Keratinocyte (primary cell): ENCODE measurements at regions not wholly inside any gene's neighbourhood (a gene's known extent, or its start where the extent isn't known, plus 50 kb on each side); places are given as distances from the start of the nearest gene placed in this dataset.

Experiments
- DNase-seq: peaks from one replicate; pipeline ENCODE4 v3.0.0-alpha.2; 2011; ENCODE audit warnings: low read depth, missing footprints, low spot score
- FAIRE-seq: peaks from 2 replicates; lab custom pipeline; 2011; peaks lifted over from hg19 to GRCh38; lab: Jason Lieb, UNC
- H2AFZ ChIP-seq: 2 replicates; pipeline ENCODE4 v1.6.0; 2012; ENCODE audit warnings: low read length, control low read depth, inconsistent platforms; ENCODE audit not compliant: control insufficient read depth
- H3K27ac ChIP-seq: 2 replicates; pipeline ENCODE4 v1.5.1; 2011; ENCODE audit warnings: low read length; ENCODE audit not compliant: control insufficient read depth, insufficient read depth
- H3K27me3 ChIP-seq: 3 replicates; pipeline ENCODE4 v1.6.0; 2011; ENCODE audit warnings: low read length; ENCODE audit not compliant: control insufficient read depth, insufficient read depth; ENCODE audit errors: extremely low read depth
- H3K36me3 ChIP-seq, 2 experiments: 2 replicates in 1 of 2; 3 replicates in 1 of 2; pipeline ENCODE4 v1.5.1; 2011; ENCODE audit warnings: low read length in 2 of 2, mild to moderate bottlenecking in 1 of 2; ENCODE audit not compliant: control insufficient read depth in 2 of 2, insufficient read depth in 2 of 2; ENCODE audit errors: extremely low read depth in 1 of 2
- H3K4me1 ChIP-seq: 3 replicates; pipeline ENCODE4 v1.5.1; 2011; ENCODE audit warnings: low read length; ENCODE audit not compliant: control insufficient read depth, insufficient read depth; ENCODE audit errors: extremely low read depth
- H3K4me2 ChIP-seq: 3 replicates; pipeline ENCODE4 v1.6.0; 2011; ENCODE audit warnings: low read depth, low read length; ENCODE audit not compliant: control insufficient read depth, insufficient read depth; ENCODE audit errors: extremely low read depth
- H3K4me3 ChIP-seq, 3 experiments: fragments of 200-600 bp in 1 of 3; sonication (generic) in 1 of 3; 2 replicates in 2 of 3; 3 replicates in 1 of 3; pipeline ENCODE4 v1.5.1; 2011 to 2016; ENCODE audit warnings: low read length in 3 of 3, mild to moderate bottlenecking in 3 of 3, control low read depth in 2 of 3, inconsistent platforms in 1 of 3, low read depth in 1 of 3, mixed read lengths in 1 of 3, mixed run types in 1 of 3, moderate library complexity in 1 of 3; ENCODE audit not compliant: control insufficient read depth in 2 of 3, insufficient read depth in 2 of 3; ENCODE audit errors: extremely low read depth in 1 of 3
- H3K79me2 ChIP-seq: 2 replicates; pipeline ENCODE4 v1.6.0; 2012; ENCODE audit warnings: low read length; ENCODE audit not compliant: control insufficient read depth, insufficient read depth
- H3K9ac ChIP-seq: 3 replicates; pipeline ENCODE4 v1.6.0; 2011; ENCODE audit warnings: low read length; ENCODE audit not compliant: control insufficient read depth, insufficient read depth; ENCODE audit errors: extremely low read depth
- H3K9me1 ChIP-seq: 3 replicates; pipeline ENCODE4 v1.6.0; 2011; ENCODE audit warnings: low read length; ENCODE audit not compliant: control insufficient read depth, insufficient read depth; ENCODE audit errors: extremely low read depth
- H3K9me3 ChIP-seq: 2 replicates; pipeline ENCODE4 v1.5.1; 2012; ENCODE audit warnings: low read depth, low read length; ENCODE audit not compliant: control insufficient read depth
- H4K20me1 ChIP-seq: 3 replicates; pipeline ENCODE4 v1.6.0; 2011; ENCODE audit warnings: low read length; ENCODE audit not compliant: control insufficient read depth, insufficient read depth; ENCODE audit errors: extremely low read depth
- EZH2 ChIP-seq: IDR thresholded peaks from one replicate; pipeline ENCODE4 v1.6.1; 2012; ENCODE audit warnings: inconsistent platforms, mild to moderate bottlenecking, low read length, moderate library complexity
- dilution Hi-C: fragments of 300-500 bp; cut with MboI; formaldehyde crosslinking; loops from one replicate; pipeline ENCODE4 v1.7.0; 2020; ENCODE audit warnings: low sequenced_read_pairs; ENCODE audit not compliant: extremely low pct_ligation_motif_present
- TF ChIP-seq, protein P1 (sequence below), 3 experiments: IDR thresholded peaks in 1 of 3; conservative IDR thresholded peaks in 1 of 3; optimal IDR thresholded peaks in 1 of 3; 2 replicates in 2 of 3; 3 replicates in 1 of 3; pipeline versions ENCODE3 to v1.5.1; 2011; ENCODE audit warnings: low read length in 3 of 3, mild to moderate bottlenecking in 3 of 3, moderate library complexity in 2 of 3, control low read depth in 1 of 3, inconsistent platforms in 1 of 3; ENCODE audit not compliant: insufficient read depth in 2 of 3; ENCODE audit errors: extremely low read depth in 1 of 3

DNA sequence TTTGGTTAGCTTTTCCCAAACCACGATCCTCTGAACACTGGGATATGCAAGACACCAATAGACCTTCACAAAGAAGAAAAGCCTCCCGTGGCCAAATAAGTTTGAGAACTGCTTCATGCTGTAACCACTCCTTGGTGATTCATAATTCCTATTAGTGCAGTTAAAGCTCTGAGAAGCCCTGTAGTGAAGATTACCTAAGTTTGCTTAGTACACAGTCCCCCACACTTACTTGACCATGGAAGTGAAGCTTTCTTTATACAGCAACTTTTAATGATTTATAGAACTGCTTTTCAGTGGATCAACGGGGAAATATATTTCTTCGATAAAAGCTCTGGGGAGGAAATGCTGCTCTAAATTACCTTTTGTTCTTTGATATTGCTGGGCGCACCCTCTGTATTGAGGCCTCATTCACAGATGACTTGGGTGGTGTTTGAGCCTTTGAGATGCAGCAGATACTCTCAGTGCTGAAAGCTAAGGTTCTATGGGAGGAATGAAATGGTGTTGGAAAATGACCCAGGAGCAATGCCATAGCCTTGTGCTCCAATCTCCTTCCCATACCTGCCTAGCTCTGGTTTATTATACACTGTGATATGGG is 67.4 kb downstream of the CBLL2 start:
- DNase-seq (no peak), FAIRE-seq (no peak)
- H3K27ac ChIP-seq, result no peak overlapping the region
- H3K4me1 ChIP-seq, result no peaks in the 10 kb centered on the region
- TF ChIP-seq, protein P1, sequence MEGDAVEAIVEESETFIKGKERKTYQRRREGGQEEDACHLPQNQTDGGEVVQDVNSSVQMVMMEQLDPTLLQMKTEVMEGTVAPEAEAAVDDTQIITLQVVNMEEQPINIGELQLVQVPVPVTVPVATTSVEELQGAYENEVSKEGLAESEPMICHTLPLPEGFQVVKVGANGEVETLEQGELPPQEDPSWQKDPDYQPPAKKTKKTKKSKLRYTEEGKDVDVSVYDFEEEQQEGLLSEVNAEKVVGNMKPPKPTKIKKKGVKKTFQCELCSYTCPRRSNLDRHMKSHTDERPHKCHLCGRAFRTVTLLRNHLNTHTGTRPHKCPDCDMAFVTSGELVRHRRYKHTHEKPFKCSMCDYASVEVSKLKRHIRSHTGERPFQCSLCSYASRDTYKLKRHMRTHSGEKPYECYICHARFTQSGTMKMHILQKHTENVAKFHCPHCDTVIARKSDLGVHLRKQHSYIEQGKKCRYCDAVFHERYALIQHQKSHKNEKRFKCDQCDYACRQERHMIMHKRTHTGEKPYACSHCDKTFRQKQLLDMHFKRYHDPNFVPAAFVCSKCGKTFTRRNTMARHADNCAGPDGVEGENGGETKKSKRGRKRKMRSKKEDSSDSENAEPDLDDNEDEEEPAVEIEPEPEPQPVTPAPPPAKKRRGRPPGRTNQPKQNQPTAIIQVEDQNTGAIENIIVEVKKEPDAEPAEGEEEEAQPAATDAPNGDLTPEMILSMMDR (optimal IDR thresholded peaks at IDR 0.05 in 1 of 3, IDR thresholded peaks at IDR 0.05 in 1 of 3, conservative IDR thresholded peaks at IDR 0.05 in 1 of 3; ENCODE audit: extremely low read depth in 1 of 3, insufficient read depth in 2 of 3, low read length in 3 of 3), result no peak
- TF ChIP-seq EZH2, result no peak
- no peaks in the 10 kb centered on the region for H3K9me1 ChIP-seq
- H3K4me2 ChIP-seq, result no peak overlapping the region
- H3K9ac ChIP-seq, result no peak overlapping the region
- no peaks in the 10 kb centered on the region for H4K20me1 ChIP-seq
- H2AFZ ChIP-seq, result no peak overlapping the region
- H3K36me3 ChIP-seq, result no peaks in the 10 kb centered on the region
- dilution Hi-C loops, result no loop called here
- no peak overlapping the region for H3K4me3 ChIP-seq
- no peaks in the 10 kb centered on the region for H3K27me3 ChIP-seq
- no peaks in the 10 kb centered on the region for H3K9me3 ChIP-seq
- H3K79me2 ChIP-seq, result no peaks in the 10 kb centered on the region

DNA sequence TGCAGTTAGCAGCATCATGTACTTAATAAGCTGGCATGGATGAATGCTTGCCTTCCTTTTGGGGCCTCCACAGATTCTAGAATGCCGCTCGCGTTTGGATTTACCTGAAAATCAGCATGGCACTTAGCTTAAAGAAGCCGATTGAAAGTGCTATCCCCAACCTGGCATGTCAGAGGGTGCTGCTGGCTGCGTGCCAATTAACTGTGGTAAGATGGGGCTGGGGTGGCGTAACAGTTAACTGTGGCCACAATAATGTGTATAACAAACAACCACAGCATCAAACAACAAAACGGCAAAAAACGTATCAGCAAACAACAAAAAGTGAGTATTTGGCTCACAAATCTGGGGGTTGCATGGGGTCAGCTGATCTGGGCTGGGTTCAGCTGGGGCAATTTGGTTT is 70.5 kb downstream of the CBLL2 start:
- Histone ChIP-seq H3K36me3 (no peaks in the 10 kb centered on the region), H3K79me2 (no peaks in the 10 kb centered on the region), H3K4me3 (no peak overlapping the region), H3K9ac (no peak overlapping the region), H4K20me1 (no peaks in the 10 kb centered on the region), H3K27me3 (no peaks in the 10 kb centered on the region), H2AFZ (no peak overlapping the region), H3K9me1 (no peaks in the 10 kb centered on the region), H3K27ac (no peak overlapping the region), H3K4me1 (no peaks in the 10 kb centered on the region), H3K9me3 (no peaks in the 10 kb centered on the region), H3K4me2 (no peak overlapping the region)
- TF ChIP-seq EZH2, result no peak
- TF ChIP-seq, protein P1 (optimal IDR thresholded peaks at IDR 0.05 in 1 of 3, IDR thresholded peaks at IDR 0.05 in 1 of 3, conservative IDR thresholded peaks at IDR 0.05 in 1 of 3; ENCODE audit: extremely low read depth in 1 of 3, insufficient read depth in 2 of 3, low read length in 3 of 3), result no peak
- dilution Hi-C loops, result no loop called here
- DNase-seq (no peak), FAIRE-seq (no peak)
